IMR-90 (cell line): ENCODE measurements at regions not wholly inside any gene's neighbourhood (a gene's known extent, or its start where the extent isn't known, plus 50 kb on each side); places are given as distances from the start of the nearest gene placed in this dataset.

ENCODE experiments used
- ATAC-seq: fragments of 200-7000 bp; cut with Tn5 transposase; 2 replicates; pipeline ENCODE4 v1.9.1; 2020; ENCODE audit warnings: low read depth, mild to moderate bottlenecking, moderate library complexity
- BruUV-seq: library from RNA; stranded (reverse); fragments of 400-500 nt; replicated peaks from 2 replicates; lab custom pipeline; 2021; lab: Mats Ljungman, UMichigan
- CTCF ChIA-PET: fragments of 300-600 bp; formaldehyde crosslinking; extraction: SDS; loops from one replicate; lab custom pipeline; 2021; ENCODE audit warnings: antibody characterized with exemption; lab: Yijun Ruan, JAX
- POLR2A ChIA-PET: fragments of 300-600 bp; sonication (Branson Sonifier 250); formaldehyde crosslinking; loops from one replicate; lab custom pipeline; 2022; ENCODE audit warnings: antibody characterized with exemption; ENCODE audit not compliant: unreplicated experiment; lab: Charles Lee
- DNase-seq: peaks from one replicate; pipeline ENCODE4 v3.0.0; 2013
- H2AFZ ChIP-seq: replicated peaks from 2 replicates; pipeline ENCODE3; 2013; ENCODE audit warnings: low read length, mild to moderate bottlenecking; ENCODE audit not compliant: poor library complexity
- H2AK5ac ChIP-seq: 2 replicates; pipeline ENCODE4 v1.6.1; 2013; ENCODE audit warnings: low read depth, low read length, inconsistent platforms
- H2AK9ac ChIP-seq: replicated peaks from 2 replicates; pipeline ENCODE3; 2013; ENCODE audit warnings: mild to moderate bottlenecking, low read depth, low read length, moderate library complexity; ENCODE audit not compliant: poor library complexity
- H2BK120ac ChIP-seq: 2 replicates; pipeline ENCODE4 v1.6.1; 2013; ENCODE audit warnings: low read depth, low read length, inconsistent platforms
- H2BK15ac ChIP-seq: 3 replicates; pipeline ENCODE4 v1.6.1; 2013; ENCODE audit warnings: low read depth, low read length, inconsistent platforms
- H2BK20ac ChIP-seq: 2 replicates; pipeline ENCODE4 v1.6.1; 2013; ENCODE audit warnings: low read depth, mild to moderate bottlenecking, inconsistent platforms, low read length, moderate library complexity
- H2BK5ac ChIP-seq: 2 replicates; pipeline ENCODE4 v1.6.1; 2013; ENCODE audit warnings: mild to moderate bottlenecking, low read depth, low read length, inconsistent platforms; ENCODE audit not compliant: poor library complexity, severe bottlenecking
- H3K14ac ChIP-seq: replicated peaks from 2 replicates; pipeline ENCODE4 v1.6.1; 2013; ENCODE audit warnings: low read depth, low read length, inconsistent platforms
- H3K18ac ChIP-seq: 2 replicates; pipeline ENCODE4 v1.6.1; 2013; ENCODE audit warnings: low read depth, low read length, control low read depth
- H3K23ac ChIP-seq: 2 replicates; pipeline ENCODE4 v1.6.1; 2013; ENCODE audit warnings: low read depth, low read length, inconsistent platforms
- H3K27ac ChIP-seq: 2 replicates; pipeline ENCODE4 v1.5.1; 2013; ENCODE audit warnings: mild to moderate bottlenecking, control low read depth, low read length; ENCODE audit not compliant: insufficient read depth
- H3K27me3 ChIP-seq: 2 replicates; pipeline ENCODE4 v1.6.1; 2013; ENCODE audit warnings: low read length; ENCODE audit not compliant: control insufficient read depth, insufficient read depth
- H3K36me3 ChIP-seq: 2 replicates; pipeline ENCODE4 v1.6.1; 2013; ENCODE audit warnings: low read length, mixed read lengths; ENCODE audit not compliant: control insufficient read depth, insufficient read depth
- H3K4ac ChIP-seq: 2 replicates; pipeline ENCODE4 v1.6.1; 2013; ENCODE audit warnings: low read depth, low read length, inconsistent platforms
- H3K4me1 ChIP-seq: 2 replicates; pipeline ENCODE4 v1.6.1; 2013; ENCODE audit warnings: low read length, mixed read lengths; ENCODE audit not compliant: control insufficient read depth, insufficient read depth
- H3K4me2 ChIP-seq: 2 replicates; pipeline ENCODE4 v1.6.1; 2013; ENCODE audit warnings: low read depth, mild to moderate bottlenecking, control low read depth, low read length, moderate library complexity
- H3K4me3 ChIP-seq: 2 replicates; pipeline ENCODE4 v1.5.1; 2013; ENCODE audit warnings: low read depth, mild to moderate bottlenecking, control low read depth, low read length, moderate library complexity; ENCODE audit not compliant: insufficient read depth
- H3K56ac ChIP-seq: 2 replicates; pipeline ENCODE4 v1.6.1; 2013; ENCODE audit warnings: low read length, inconsistent platforms; ENCODE audit not compliant: insufficient read depth; ENCODE audit errors: extremely low read depth
- H3K79me1 ChIP-seq, 2 experiments: 2 replicates each; pipeline ENCODE4 v1.6.1; 2013; ENCODE audit warnings: low read length in 2 of 2, inconsistent platforms in 1 of 2, low read depth in 1 of 2
- H3K9ac ChIP-seq: 2 replicates; pipeline ENCODE4 v1.6.1; 2013; ENCODE audit warnings: low read depth, low read length, control low read depth
- H3K9me1 ChIP-seq: 2 replicates; pipeline ENCODE4 v1.6.1; 2013; ENCODE audit warnings: low read length, inconsistent platforms; ENCODE audit not compliant: insufficient read depth
- H3K9me3 ChIP-seq: 2 replicates; pipeline ENCODE4 v1.6.1; 2013; ENCODE audit warnings: low read length; ENCODE audit not compliant: control insufficient read depth, insufficient read depth
- H4K20me1 ChIP-seq: 2 replicates; pipeline ENCODE4 v1.6.1; 2013; ENCODE audit warnings: low read length, inconsistent platforms; ENCODE audit not compliant: insufficient read depth
- H4K5ac ChIP-seq: 2 replicates; pipeline ENCODE4 v1.6.1; 2013; ENCODE audit warnings: mild to moderate bottlenecking, low read depth, low read length, control low read depth
- H4K8ac ChIP-seq, 2 experiments: 2 replicates each; pipeline ENCODE4 v1.6.1; 2013; ENCODE audit warnings: low read depth in 2 of 2, low read length in 2 of 2, control low read depth in 1 of 2, inconsistent platforms in 1 of 2
- H4K91ac ChIP-seq: 2 replicates; pipeline ENCODE4 v1.6.1; 2013; ENCODE audit warnings: low read depth, low read length, inconsistent platforms; ENCODE audit not compliant: insufficient read depth
- BHLHE40 ChIP-seq: fragments of 150-350 bp; IDR thresholded peaks from 2 replicates; pipeline ENCODE4 v1.6.1; 2016; ENCODE audit warnings: mild to moderate bottlenecking, low read depth, low read length
- CEBPB ChIP-seq: IDR thresholded peaks from 2 replicates; pipeline ENCODE4 v1.6.1; 2012; ENCODE audit warnings: low read depth, low read length, improper control_type of control experiment
- CTCF ChIP-seq: conservative IDR thresholded peaks from 2 replicates; pipeline ENCODE4 v1.5.1; 2012; ENCODE audit warnings: mild to moderate bottlenecking, low read depth, low read length, improper control_type of control experiment
- ELK1 ChIP-seq: fragments of 150-350 bp; IDR thresholded peaks from 2 replicates; pipeline ENCODE4 v1.6.1; 2016; ENCODE audit warnings: low read depth, mild to moderate bottlenecking, low read length, moderate library complexity, borderline replicate concordance
- MAZ ChIP-seq: IDR thresholded peaks from 2 replicates; pipeline ENCODE4 v1.6.1; 2012; ENCODE audit warnings: low read depth, mild to moderate bottlenecking, low read length, improper control_type of control experiment, moderate library complexity, borderline replicate concordance
- MXI1 ChIP-seq: IDR thresholded peaks from 2 replicates; pipeline ENCODE4 v1.6.1; 2012; ENCODE audit warnings: low read depth, mild to moderate bottlenecking, low read length, moderate library complexity, borderline replicate concordance
- NFE2L2 ChIP-seq: fragments of 150-350 bp; IDR thresholded peaks from 2 replicates; pipeline ENCODE4 v1.6.1; 2016; ENCODE audit warnings: low read depth, mild to moderate bottlenecking, low read length
- RAD21 ChIP-seq: IDR thresholded peaks from 2 replicates; pipeline ENCODE4 v1.6.1; 2012; ENCODE audit warnings: low read length, improper control_type of control experiment
- RCOR1 ChIP-seq: IDR thresholded peaks from 2 replicates; pipeline ENCODE4 v1.6.1; 2012; ENCODE audit warnings: mild to moderate bottlenecking, low read length, improper control_type of control experiment; ENCODE audit not compliant: insufficient replicate concordance
- RFX5 ChIP-seq: IDR thresholded peaks from 2 replicates; pipeline ENCODE4 v1.8.0; 2012; ENCODE audit warnings: low read depth, mild to moderate bottlenecking, low read length, moderate library complexity
- SMC3 ChIP-seq: fragments of 150-350 bp; IDR thresholded peaks from 2 replicates; pipeline ENCODE4 v1.6.1; 2016; ENCODE audit warnings: low read depth, mild to moderate bottlenecking, antibody characterized with exemption, low read length, moderate library complexity
- WGBS, 2 experiments: methylation state at CpG; one replicate each; pipeline versions ENCODE4 v1.1.5 to v1.1.7; 2013; ENCODE audit warnings: missing lambda C conversion rate in 2 of 2; ENCODE audit not compliant: insufficient read length in 1 of 2; ENCODE audit errors: extremely low coverage in 2 of 2; 5-methylcytosine and 5-hydroxymethylcytosine counted together
- dilution Hi-C: fragments of 300-500 bp; cut with HindIII; formaldehyde crosslinking; loops from one replicate; pipeline ENCODE4 v1.14.3; 2018; ENCODE audit warnings: low sequenced_read_pairs; ENCODE audit not compliant: unreplicated experiment
- in situ Hi-C: fragments of 300-500 bp; cut with MboI; formaldehyde crosslinking; loops from 3 replicates; pipeline ENCODE4 v1.14.3; 2019; ENCODE audit warnings: low sequenced_read_pairs, inconsistent platforms, mixed read lengths
- intact Hi-C: fragments of 100-400 bp; cut with micrococcal nuclease; formaldehyde crosslinking; loops from 2 replicates; pipeline ENCODE4 v1.10.0; 2022

GRCh38 chr2:8494589-8494988, 187.3 kb upstream of the ID2 start:
- no peak overlapping the region for H2AK5ac ChIP-seq
- dilution Hi-C loops = no loop called here
- no peak overlapping the region for H3K27ac ChIP-seq
- TF ChIP-seq BHLHE40 (no peak), RCOR1 (no peak), ELK1 (no peak), MAZ (no peak), RFX5 (no peak), NFE2L2 (no peak), CTCF (no peak), MXI1 (no peak), CEBPB (no peak), SMC3 (no peak), RAD21 (no peak)
- WGBS, 2 experiments = 63% methylated on average over 1 of the region's 3 CpGs; no CpG with 5 or more reads in 1 of the 2 experiments
- intact Hi-C loops = no loop called here
- H2AFZ ChIP-seq = no peak overlapping the region
- H3K79me1 ChIP-seq = no peaks in the 10 kb centered on the region
- ChIA-PET CTCF (no interaction called here), POLR2A (no interaction called here)
- in situ Hi-C loops = no loop called here
- H3K27me3 ChIP-seq = peaks cover 6% of the 10 kb centered on the region
- no peak overlapping the region for H4K91ac ChIP-seq
- no peak overlapping the region for H3K18ac ChIP-seq
- H2BK15ac ChIP-seq = no peak overlapping the region
- H3K9me3 ChIP-seq = no peaks in the 10 kb centered on the region
- H2BK5ac ChIP-seq = no peak overlapping the region
- H4K20me1 ChIP-seq = no peaks in the 10 kb centered on the region
- no peak overlapping the region for H2BK20ac ChIP-seq
- no peaks in the 10 kb centered on the region; the same call in 1 of the 2 replicates for H3K4me1 ChIP-seq
- no peak overlapping the region for H3K4ac ChIP-seq
- H3K4me2 ChIP-seq = no peak overlapping the region
- no peak overlapping the region for H3K14ac ChIP-seq
- H3K9ac ChIP-seq = no peak overlapping the region
- DNase-seq = no peak
- H2AK9ac ChIP-seq = peak overlapping the region; percentile 34
- no peak overlapping the region for H4K5ac ChIP-seq
- no peak overlapping the region for H3K23ac ChIP-seq
- ATAC-seq = no peak
- BruUV-seq = no TSS peak
- no peaks in the 10 kb centered on the region for H3K36me3 ChIP-seq
- no peak overlapping the region for H3K4me3 ChIP-seq
- H4K8ac ChIP-seq = no peak overlapping the region
- no peak overlapping the region for H2BK120ac ChIP-seq
- no peak overlapping the region for H3K56ac ChIP-seq
- H3K9me1 ChIP-seq = no peaks in the 10 kb centered on the region
